Neural crest cell (in vitro differentiated cells): ENCODE measurements at regions not wholly inside any gene's neighbourhood (a gene's known extent, or its start where the extent isn't known, plus 50 kb on each side); places are given as distances from the start of the nearest gene placed in this dataset.

Experiments used
- DNase-seq: peaks from one replicate; pipeline ENCODE4 v3.0.0; 2021; ENCODE audit warnings: low read depth, mixed read lengths, low spot score
- H3K27ac Mint-ChIP-seq: one replicate; pipeline ENCODE4 v1.8.0; 2021; ENCODE audit warnings: mild to moderate bottlenecking, mixed read lengths; ENCODE audit not compliant: unreplicated experiment
- H3K27me3 Mint-ChIP-seq: 2 replicates; pipeline ENCODE4 v1.8.0; 2021; ENCODE audit warnings: low read depth, mild to moderate bottlenecking, mixed read lengths
- H3K36me3 Mint-ChIP-seq: 2 replicates; pipeline ENCODE4 v1.8.0; 2021; ENCODE audit warnings: low read depth, mild to moderate bottlenecking, mixed read lengths
- H3K4me1 Mint-ChIP-seq: 2 replicates; pipeline ENCODE4 v1.8.0; 2021; ENCODE audit warnings: mixed read lengths
- H3K4me3 Mint-ChIP-seq: one replicate; pipeline ENCODE4 v1.8.0; 2021; ENCODE audit warnings: mild to moderate bottlenecking, mixed read lengths
- H3K9me3 Mint-ChIP-seq: 2 replicates; pipeline ENCODE4 v1.8.0; 2021; ENCODE audit warnings: mixed read lengths
- CTCF ChIP-seq: fragments of 200-600 bp; sonication (generic); conservative IDR thresholded peaks from 2 replicates; pipeline ENCODE4 v1.5.0; 2021; ENCODE audit warnings: antibody characterized with exemption, mild to moderate bottlenecking

GRCh38 chr6:43944908-43945767 is 175.1 kb downstream of the VEGFA start:
- H3K4me3 Mint-ChIP-seq, result no peak overlapping the region
- no peak for TF ChIP-seq CTCF
- no peak for DNase-seq
- no peaks in the 10 kb centered on the region for H3K27me3 Mint-ChIP-seq
- peaks cover 8% of the 10 kb centered on the region for H3K4me1 Mint-ChIP-seq
- H3K9me3 Mint-ChIP-seq, result peaks cover 6% of the 10 kb centered on the region
- H3K27ac Mint-ChIP-seq, result no peak overlapping the region
- H3K36me3 Mint-ChIP-seq, result no peaks in the 10 kb centered on the region

- Mint-ChIP-seq H3K27me3 (no peaks in the 10 kb centered on the region), H3K27ac (no peak overlapping the region), H3K4me1 (peaks cover 8% of the 10 kb centered on the region), H3K36me3 (no peaks in the 10 kb centered on the region), H3K4me3 (no peak overlapping the region), H3K9me3 (peaks cover 6% of the 10 kb centered on the region)
- DNase-seq, result no peak
- no peak for TF ChIP-seq CTCF
Measured at GRCh38 chr6:43943781-43944250, 173.8 kb downstream of the VEGFA start.

- no peak for DNase-seq
- Mint-ChIP-seq H3K27ac (no peak overlapping the region), H3K4me3 (no peak overlapping the region), H3K9me3 (peaks cover 6% of the 10 kb centered on the region), H3K4me1 (peaks cover 8% of the 10 kb centered on the region), H3K27me3 (no peaks in the 10 kb centered on the region), H3K36me3 (no peaks in the 10 kb centered on the region)
- no peak for TF ChIP-seq CTCF
Measured at GRCh38 chr6:43943099-43943766, 173.2 kb downstream of the VEGFA start.

- Mint-ChIP-seq H3K27me3 (no peaks in the 10 kb centered on the region), H3K4me1 (peaks cover 8% of the 10 kb centered on the region), H3K4me3 (no peak overlapping the region), H3K27ac (peak overlapping the region; percentile 92), H3K9me3 (peaks cover 6% of the 10 kb centered on the region), H3K36me3 (no peaks in the 10 kb centered on the region)
- DNase-seq, result no peak
- no peak for TF ChIP-seq CTCF
Measured at GRCh38 chr6:43942616-43943015, 172.6 kb downstream of the VEGFA start.

GRCh38 chr6:43942011-43942442 is 172.0 kb downstream of the VEGFA start:
- peaks cover 8% of the 10 kb centered on the region for H3K4me1 Mint-ChIP-seq
- DNase-seq, result no peak
- peaks cover 6% of the 10 kb centered on the region for H3K9me3 Mint-ChIP-seq
- H3K27me3 Mint-ChIP-seq, result no peaks in the 10 kb centered on the region
- H3K27ac Mint-ChIP-seq, result peak overlapping the region; percentile 92
- no peak overlapping the region for H3K4me3 Mint-ChIP-seq
- H3K36me3 Mint-ChIP-seq, result no peaks in the 10 kb centered on the region
- no peak for TF ChIP-seq CTCF
